NCI-H1417 (cell line): ENCODE measurements at regions not wholly inside any gene's neighbourhood (a gene's known extent, or its start where the extent isn't known, plus 50 kb on each side); places are given as distances from the start of the nearest gene placed in this dataset.
"Not testable (repeated sequence)": the region's sequence is repeated elsewhere in the genome, so short reads cannot be mapped to it uniquely, and the experiment has no call there.

Experiments used
- DNase-seq, 3 experiments: peaks; one replicate each; lab custom pipeline; 2025; lab: John Stamatoyannopoulos, UW

DNA sequence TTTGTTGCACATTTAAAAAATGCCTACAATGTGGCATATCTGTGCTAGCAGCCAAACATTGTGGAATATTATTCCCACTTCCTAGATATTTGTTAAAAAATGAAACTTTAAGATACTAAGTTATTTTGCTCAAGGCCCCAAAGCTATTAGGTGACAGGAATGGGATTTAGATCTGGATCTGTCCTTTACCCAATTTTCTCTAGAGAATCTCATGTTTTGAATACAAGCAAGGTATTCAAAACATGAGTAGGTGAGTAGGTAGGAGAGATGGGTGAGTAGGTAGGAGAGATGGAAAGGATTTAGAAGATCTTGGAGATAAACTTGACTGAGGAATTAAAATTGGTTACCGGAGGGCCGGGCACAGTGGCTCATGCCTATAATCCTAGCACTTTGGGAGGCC is 61.2 kb upstream of the AKIRIN2 start:
- no peak for DNase-seq

DNA sequence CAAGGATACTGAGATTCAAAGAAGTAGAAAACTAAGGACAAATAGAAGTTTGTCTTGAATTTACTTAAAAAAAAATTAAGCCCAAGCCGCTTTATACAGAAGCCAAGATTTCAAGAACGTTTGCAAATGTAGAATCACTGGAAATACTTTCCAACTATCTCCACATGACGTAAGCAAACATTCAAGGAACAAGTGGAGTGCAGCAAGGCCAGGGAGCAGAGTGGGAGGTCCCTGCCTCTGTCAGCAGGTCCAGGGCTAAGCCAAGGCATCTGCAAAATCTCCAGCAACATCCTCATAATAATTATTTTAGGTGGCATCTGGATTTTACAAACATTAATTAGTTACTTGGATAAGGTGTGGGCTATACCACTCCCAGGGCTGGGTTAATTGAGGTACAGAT is 60.1 kb upstream of the AKIRIN2 start:
- DNase-seq = no peak

DNA sequence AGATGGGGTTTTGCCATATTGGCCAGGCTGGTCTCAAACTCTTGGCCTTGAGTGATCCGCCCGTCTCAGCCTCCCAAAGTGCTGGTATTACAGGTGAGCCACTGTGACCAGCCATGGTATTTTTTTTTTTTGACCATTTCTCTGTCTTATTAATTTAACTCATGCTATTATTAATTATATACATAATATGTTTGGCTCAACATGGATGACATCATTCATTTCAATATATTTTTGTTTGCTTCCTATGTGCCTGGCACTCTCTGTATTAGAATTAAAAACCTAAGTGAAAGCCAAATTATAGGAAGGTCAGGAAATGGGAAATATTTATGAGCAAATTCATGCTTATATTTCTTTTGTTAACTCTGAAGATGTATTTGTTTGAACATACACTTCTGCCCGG is 55.8 kb upstream of the AKIRIN2 start:
- DNase-seq = no peak

GRCh38 chr6:87756858-87757257 is 54.8 kb upstream of the AKIRIN2 start:
- no peak for DNase-seq

GRCh38 chr6:87755708-87756671 is 54.0 kb upstream of the AKIRIN2 start:
- DNase-seq = no peak

- DNase-seq = no peak
Observed at GRCh38 chr6:87754828-87755227, 52.8 kb upstream of the AKIRIN2 start.

- DNase-seq = no peak
Observed at GRCh38 chr6:87753131-87753685, 51.2 kb upstream of the AKIRIN2 start.

GRCh38 chr6:87752503-87752902 is 50.5 kb upstream of the AKIRIN2 start:
- DNase-seq = not testable (repeated sequence)
